HG03575 (cell line): ENCODE measurements at regions not wholly inside any gene's neighbourhood (a gene's known extent, or its start where the extent isn't known, plus 50 kb on each side); places are given as distances from the start of the nearest gene placed in this dataset.

Experiments
- ATAC-seq: cut with Tn5 transposase; IDR thresholded peaks from one replicate; pipeline ENCODE4 v1.9.1; 2021; ENCODE audit not compliant: unreplicated experiment, insufficient number of reproducible peaks, low FRiP score; ENCODE audit errors: extremely low read depth

DNA sequence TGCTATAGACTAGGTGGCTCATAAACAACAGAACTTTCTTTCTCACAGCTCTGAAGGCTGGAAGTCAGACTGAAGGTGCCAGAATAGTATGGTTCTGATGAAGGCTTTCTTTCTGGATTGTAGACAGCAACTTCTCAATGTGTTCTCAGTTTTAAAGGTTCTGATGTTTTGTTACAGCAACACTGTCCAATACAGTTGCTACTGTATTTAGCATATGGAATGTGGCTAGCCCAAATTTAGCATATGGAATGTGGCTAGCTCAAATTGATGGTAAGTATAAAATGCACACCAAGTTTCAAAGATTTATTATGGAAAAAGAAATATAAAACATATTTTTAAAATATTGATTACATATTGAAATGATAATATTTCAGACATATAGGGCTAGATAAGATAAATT is 145.3 kb downstream of the MBL2 start:
- no peak for ATAC-seq

DNA sequence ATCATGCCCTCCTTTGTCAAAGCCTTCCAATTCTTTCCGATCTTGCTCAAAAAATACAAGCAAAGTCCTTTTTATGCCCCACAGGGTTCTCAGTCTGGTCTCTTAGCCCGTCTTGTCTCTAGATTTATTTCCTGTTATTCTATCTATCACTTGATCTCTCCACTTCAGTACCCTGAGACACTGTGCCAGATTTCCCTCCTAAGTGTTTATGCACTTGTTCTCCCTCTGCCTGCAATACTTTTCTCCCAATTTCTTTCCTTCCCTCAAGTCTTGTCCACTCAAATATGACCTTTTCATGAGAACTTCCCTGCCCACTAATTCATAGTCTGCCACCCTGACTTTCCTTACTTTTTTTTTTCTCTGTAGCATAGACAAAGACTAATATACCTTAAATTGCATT is 141.4 kb downstream of the MBL2 start:
- ATAC-seq, result no peak

DNA sequence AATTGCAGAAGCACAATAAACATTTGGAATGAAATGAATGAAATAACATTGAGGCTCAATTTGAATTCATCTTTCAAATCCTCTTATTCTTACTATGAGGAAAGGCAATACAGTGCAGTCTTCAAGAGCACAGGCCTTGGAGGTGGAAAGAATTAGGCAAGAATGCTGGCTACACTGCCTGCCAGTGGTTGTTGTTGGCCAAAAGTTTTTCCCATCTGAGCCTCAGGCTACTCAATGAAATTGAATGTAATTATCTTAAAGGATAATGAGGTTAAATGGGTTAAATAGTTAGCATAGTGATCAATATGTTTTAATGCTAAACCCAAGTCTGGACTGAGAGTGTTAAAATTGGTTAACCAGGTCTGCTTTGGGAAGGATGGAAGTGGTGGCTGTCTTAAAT is 140.9 kb downstream of the MBL2 start:
- ATAC-seq, result no peak

DNA sequence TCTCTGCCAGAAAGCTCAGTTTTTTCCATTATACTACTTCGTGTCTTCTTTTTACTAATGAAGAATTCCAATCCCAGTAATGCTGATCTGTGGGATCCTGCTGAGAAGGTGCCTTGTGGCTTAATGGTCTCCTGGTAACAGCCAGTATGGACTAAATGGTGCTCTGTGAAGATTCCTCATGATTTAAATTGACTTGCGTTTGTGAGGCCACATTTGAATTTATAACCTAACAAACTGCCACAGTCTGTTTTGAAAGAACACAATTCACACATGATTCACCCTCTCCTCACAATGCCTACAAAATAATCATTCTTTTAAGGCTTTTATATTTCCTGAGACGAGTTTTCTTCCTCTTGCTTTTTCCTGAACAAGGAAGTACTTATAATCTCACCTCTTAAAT is 140.0 kb downstream of the MBL2 start:
- no peak for ATAC-seq

DNA sequence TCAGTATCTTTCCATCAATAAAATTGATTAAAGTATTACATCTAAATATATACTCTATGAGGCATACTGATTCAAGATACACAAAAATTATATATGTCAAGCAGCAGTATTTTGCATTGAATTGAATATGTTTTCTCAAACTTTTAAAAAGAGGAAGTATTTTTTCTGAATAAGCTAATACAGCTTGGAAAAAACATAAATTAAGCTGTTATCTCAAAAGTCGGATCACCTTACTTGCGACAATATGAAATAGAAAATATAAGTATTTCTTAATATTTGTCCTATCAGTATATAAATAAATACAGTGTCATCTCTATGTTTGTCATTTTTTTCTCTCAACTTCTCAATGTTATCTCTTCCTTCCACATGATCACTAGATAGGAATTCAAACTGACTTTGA is 139.3 kb downstream of the MBL2 start:
- no peak for ATAC-seq

DNA sequence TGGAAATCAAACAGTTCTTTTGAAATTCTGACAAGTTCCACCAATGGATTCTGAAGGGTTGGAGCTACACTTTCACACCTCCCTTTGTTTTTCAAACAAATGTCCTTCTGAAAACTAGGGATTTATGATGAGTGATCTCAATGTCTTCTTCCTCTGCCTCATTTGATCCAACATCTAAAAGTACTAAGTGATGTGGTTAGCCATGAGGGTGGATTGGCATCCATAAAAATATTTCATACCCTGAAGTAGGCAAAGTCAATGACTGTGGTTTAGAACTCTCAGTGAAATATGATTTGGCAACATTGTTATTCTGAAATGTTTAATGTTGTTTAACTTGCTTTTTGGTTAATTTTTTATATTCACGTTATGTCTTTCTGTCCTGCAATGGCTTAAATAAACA is 136.9 kb downstream of the MBL2 start:
- ATAC-seq, result no peak

DNA sequence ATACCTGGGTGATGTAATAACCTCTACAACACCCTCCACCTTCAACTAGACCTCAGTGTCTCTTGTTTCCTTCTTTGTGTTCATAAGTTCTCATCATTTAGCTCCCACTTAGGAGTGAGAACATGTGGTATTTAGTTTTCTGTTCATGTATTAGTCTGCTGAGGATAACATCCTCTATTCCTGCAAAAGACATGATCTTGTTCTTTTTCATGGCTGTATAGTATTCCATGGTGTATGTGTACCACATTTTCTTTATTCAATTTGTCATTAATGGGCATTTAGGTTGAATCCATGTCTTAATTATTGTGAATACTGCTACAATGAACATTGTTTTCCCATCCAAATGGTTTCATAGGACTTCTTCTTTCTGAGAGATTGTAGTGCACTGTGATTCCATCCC is 135.7 kb downstream of the MBL2 start:
- ATAC-seq, result no peak

DNA sequence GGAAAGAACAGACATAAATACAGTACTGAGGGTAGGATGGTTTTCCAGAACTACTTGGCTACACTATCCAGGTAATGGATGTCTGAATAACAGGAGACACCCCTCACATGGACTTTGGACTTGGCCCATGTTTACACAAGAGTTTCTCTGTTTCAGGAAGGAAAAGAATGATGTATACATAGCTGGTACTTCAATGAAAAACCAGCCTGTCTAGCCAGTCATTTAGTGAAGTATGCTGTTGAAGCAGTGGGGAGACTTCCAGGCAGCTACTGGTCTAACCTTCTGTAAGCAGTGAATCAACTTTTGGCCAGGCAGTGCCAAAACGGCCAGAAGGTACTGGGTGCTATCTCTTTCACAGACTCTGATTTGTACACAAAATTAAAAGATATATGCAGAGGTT is 135.0 kb downstream of the MBL2 start:
- ATAC-seq, result no peak

DNA sequence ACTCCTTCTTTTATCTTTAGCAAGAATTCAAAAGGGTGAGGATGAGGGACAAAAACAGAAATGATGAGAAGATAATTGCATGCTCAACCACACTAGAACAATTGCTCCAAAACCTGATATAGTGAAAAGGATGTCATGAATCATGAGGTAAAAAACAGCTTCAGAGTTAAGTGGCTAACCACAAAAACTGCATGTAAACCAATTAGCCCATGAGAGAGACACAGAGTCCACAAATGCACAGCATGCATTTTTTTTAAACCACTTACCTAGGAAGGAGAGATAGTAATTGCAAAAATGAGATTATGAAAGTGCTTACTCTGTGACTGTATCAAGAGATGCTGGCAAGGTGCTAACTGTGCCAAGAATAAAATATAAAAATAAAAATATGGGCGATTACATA is 132.9 kb downstream of the MBL2 start:
- ATAC-seq, result no peak

DNA sequence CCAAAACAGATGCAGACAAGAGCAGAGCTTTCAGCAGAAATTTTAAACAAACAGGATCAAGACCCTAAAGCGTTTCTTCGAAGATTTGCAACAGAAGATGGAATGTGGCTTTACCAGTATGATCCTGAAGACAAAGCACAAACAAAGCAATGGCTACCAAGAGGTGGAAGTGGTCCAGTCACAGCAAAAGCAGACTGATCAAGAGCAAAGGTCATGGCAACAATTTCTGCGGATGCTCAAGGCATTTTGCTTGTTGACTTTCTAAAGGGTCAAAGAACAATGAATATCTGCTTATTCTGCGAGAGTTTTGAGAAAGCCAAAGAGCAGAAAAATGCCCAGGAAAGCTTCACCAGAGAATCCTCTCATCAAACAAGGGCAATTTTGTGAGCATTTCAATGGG is 130.4 kb downstream of the MBL2 start:
- no peak for ATAC-seq

DNA sequence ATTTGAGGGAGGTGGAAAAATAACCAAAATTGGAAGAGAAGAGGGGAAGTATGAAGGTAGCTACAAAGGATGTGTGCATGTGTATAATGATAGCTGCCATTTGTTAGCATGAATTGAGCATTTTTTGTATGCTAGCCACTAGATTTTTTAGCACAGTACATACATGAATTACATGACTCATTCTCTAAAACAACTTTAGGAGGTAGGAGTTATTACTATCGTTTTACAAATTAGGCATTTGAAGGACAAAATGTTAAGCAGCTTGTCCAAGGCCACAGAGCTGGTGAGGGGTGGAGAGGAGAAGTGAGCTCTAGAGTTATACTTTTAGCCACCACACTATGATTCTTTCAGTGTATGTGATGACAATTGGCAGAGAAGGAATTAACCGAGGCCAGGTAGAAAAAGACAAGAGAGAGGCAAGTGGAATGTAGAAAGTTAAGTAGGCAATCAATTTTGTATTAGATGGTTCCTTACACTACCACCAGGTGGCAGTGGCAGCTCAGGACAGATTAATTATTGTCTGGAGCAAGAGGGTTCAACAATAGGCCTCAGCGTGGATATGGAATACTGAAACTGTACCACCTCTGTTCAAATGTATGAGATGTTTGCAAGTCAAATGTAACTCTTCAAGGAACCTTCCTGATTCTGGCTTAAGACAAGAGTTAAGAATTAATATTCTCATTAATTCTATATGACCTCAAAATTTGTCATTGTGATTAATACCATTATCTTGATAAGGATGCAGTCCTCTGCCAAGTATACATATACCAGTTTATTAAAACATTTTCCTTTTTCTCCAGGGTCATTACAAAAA is 128.0 kb downstream of the MBL2 start:
- no peak for ATAC-seq

DNA sequence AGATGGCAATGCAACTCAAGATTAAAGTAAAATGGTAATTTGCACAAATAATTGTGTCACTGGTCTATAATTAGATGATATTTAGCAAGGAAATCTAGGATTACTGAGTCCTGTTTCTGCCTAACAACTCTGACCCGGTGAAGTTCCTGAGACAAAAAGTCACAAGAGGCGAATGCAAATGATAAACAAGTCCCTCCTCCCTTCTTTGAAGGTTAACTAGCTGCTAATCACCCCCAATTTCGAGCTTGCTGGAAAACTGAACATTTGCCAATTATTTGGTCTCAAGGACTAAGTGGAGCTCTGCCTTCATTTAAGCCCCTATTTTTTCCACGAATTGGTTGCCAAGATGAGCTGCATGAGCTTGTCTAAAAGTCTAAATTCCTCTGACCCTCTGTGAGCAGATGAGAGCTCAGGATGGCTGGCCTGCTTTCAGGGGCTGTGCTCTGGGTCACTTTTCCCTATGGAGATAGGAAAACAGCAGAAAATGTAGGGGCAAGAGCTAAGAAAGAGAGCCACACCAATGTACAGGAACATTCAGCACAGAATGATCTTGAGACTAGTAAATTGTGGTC is 127.3 kb downstream of the MBL2 start:
- ATAC-seq, result no peak

DNA sequence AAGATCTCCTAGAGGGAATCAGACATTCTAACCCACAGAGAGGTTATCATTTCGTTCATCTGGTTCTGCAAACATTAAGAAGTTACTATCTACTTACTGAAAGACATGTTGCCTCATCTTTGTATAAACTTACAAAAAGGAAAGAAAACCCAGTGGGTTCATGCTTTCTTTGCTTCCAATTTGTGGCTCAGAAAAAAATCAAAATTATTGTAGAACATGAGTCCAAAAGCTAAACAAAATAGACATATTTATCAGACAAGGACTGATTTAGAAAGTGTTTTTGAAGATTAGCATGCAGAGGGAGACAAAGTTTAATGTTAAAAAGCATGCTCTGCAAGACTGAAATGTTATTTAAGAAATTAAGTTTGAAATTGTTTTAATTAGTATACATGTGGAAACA is 123.1 kb downstream of the MBL2 start:
- ATAC-seq, result no peak

DNA sequence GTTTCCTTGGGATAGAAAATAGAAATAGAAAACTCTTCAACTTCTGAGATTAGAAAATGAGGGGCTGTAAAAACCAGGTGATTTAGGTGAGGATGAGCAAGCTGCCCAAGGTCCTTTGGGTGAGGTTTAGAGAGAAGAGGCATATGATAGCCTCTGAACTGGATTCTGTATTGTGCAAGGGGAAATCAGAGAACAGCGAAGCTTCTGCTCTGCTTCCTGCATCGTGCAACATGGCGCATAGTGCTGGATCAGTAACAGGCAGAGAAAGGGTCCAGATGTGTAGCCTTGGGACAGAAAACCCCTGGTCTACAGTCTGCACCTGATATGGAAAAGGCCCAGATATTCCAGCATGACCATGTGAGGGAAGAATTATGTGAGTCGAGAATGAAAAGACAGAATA is 121.7 kb downstream of the MBL2 start:
- no peak for ATAC-seq

DNA sequence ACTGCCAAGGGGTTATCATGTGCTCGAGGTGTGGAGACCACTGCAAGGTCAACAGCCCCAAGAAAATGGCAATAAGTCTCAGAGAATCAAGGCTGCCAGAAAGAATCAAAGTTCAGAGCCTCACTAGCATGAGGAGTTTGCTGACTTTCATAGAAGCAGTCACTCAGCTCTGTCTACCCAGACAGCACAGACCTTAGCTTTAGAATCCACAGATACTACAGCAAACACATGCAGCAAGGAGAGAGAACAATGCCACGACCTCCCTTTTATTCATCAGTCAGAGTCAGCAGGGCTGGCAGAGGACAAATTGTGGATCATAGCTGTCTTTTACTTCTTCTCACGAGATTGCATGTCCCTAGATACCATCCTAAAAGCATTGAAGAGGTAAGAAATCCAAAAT is 121.3 kb downstream of the MBL2 start:
- no peak for ATAC-seq

DNA sequence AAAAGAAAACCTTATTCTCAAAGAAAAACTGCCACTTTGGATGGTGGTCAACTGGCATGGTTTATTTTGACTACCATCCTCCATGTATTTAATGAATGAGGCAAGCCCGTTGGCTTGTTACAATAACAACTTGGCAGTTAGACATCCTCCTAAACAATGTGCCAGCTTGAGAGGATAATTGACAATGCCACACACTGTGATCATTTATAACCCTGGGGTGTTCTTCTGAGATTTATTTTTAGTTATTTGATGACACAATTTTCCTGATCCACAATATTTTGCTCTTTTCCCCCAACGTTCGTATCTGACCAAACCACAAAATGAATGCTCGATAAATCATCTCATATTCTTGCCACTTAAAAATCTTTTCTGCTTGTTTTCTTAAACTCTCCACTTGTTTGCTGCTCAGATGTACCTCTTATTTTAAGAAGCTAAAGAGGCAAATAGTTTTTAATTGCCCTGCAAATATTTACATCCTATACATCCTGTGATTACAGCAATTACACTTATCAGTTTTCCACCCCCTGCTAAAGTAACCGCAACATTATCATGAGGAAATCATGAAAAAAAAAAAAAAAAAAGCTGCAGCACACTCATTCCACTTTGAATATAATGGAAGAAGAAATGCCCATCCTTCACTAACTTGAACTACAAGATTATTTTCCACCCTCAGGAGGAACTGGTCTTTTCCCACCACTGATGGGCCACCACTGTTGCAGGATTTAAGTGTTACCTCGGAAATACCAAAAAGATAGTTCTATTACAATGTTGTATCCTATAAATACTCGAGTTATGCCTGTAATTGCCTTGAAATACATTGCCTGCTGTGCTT is 119.9 kb downstream of the MBL2 start:
- no peak for ATAC-seq

DNA sequence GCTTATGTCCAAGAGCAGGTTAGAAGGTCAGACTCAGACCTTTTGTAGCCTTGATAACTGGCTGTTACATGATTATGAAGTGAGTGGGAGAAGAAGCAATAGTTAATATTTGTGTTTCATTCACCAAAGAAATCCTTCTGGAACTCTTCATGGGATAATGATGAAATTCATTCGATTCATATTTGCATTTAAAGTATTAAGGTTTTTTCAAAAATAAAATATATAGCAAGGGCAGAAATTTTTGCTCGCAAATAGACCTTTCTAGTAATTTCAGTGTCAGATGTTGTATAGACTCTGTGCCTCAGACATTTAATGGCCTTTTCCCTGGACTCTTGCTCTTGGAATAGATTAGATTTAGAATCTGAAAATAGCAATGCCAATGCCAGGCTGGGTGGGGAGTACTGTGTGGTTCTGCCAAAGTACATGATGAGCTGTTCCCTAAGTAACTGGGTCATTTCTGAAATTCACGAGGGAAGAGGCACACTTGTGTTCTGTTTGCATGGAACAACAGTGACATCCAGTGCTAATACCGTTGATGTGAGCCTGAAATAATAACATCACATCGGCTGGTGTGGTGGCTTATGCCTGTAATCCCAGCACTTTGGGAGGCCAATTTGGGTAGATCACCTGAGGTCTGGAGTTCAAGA is 119.2 kb downstream of the MBL2 start:
- no peak for ATAC-seq

DNA sequence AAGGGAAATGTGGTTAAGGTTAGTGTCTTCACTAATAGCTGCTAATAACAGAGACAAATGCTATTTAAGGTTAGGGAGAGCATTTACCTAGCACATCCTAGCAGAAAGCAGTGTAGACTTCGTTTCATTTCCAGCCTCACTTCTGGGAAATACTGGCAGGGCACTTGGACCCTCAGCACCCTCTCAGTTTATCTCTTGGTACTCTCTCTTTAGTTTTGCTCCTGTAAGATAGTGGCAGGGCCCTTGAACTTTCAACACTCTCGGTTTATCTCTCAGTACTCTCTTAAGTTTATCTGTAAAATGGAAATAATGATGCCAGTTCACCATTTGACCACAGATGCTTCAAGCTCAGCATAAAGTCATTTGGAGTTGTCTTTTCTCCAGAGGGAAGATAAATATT is 118.4 kb downstream of the MBL2 start:
- ATAC-seq, result no peak

DNA sequence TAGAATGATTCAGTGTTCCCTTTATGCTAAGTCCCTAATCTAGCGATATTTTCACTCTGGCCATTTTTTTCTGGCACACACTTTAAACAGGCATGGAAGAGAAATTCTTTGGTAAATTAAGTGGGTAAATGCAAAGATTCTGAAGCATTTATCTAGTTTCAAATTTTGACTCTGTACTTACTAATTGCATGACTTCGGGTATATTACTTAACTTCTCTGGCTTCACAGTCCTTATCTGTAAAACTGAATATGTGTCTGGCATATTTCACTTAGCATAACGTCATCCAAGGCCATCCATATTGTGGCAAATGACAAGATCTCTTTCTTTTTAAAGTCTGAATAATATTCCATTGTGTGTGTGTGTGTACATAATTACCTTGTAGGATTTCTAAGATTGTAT is 114.5 kb downstream of the MBL2 start:
- ATAC-seq, result no peak

DNA sequence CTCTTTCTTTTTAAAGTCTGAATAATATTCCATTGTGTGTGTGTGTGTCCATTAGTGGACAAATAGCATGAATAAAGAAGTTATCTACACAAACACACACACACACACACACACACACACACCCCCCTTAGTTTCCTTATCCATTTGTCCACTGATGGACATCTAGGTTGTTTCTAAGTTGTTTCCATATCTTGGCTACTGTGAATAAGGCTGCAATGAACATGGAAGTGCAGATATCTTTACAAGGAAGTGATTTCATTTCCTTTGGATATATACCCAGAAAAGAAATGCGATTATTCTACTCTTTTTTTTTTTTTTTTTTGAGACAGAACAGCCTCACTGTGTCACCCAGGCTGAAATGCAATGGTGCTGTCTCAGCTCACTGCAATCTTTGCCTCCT is 113.5 kb downstream of the MBL2 start:
- ATAC-seq, result no peak
